Stimulated activated CD4-positive, alpha-beta T cell treated with anti-CD3 and anti-CD28 coated beads, Interleukin-15, amount 100 ng/mL, for 48 hours (primary cell): ENCODE measurements at regions not wholly inside any gene's neighbourhood (a gene's known extent, or its start where the extent isn't known, plus 50 kb on each side); places are given as distances from the start of the nearest gene placed in this dataset.

Source experiments
- DNase-seq, 2 donors: peaks; one replicate each; pipeline ENCODE4 v3.0.0-alpha.2; 2020; ENCODE audit warnings: low read depth in 2 of 2

GRCh38 chr2:8223695-8224346, 458.0 kb upstream of the ID2 start:
- no peak for DNase-seq

- no peak for DNase-seq
Measured at GRCh38 chr2:8224347-8225190, 457.3 kb upstream of the ID2 start.

GRCh38 chr2:8225266-8225665, 456.6 kb upstream of the ID2 start:
- no peak for DNase-seq

- no peak for DNase-seq
Measured at GRCh38 chr2:8225798-8226197, 456.1 kb upstream of the ID2 start.

- peak; percentile 24 to 43 for DNase-seq
Measured at GRCh38 chr2:8229546-8229986, 452.3 kb upstream of the ID2 start.

- no peak for DNase-seq
Measured at GRCh38 chr2:8230466-8230865, 451.4 kb upstream of the ID2 start.

GRCh38 chr2:8231902-8232301, 450.0 kb upstream of the ID2 start:
- no peak for DNase-seq

- DNase-seq: no peak
Measured at GRCh38 chr2:8232871-8233270, 449.0 kb upstream of the ID2 start.

- no peak for DNase-seq
Measured at GRCh38 chr2:8234253-8234652, 447.6 kb upstream of the ID2 start.

GRCh38 chr2:8234757-8235374, 447.0 kb upstream of the ID2 start:
- no peak for DNase-seq

- no peak for DNase-seq
Measured at GRCh38 chr2:8235419-8235818, 446.4 kb upstream of the ID2 start.

- no peak for DNase-seq
Measured at GRCh38 chr2:8236391-8236790, 445.5 kb upstream of the ID2 start.

- no peak for DNase-seq
Measured at GRCh38 chr2:8238521-8239230, 443.2 kb upstream of the ID2 start.

GRCh38 chr2:8239531-8240088, 442.2 kb upstream of the ID2 start:
- DNase-seq: peak; percentile 19 to 30

GRCh38 chr2:8241317-8241716, 440.5 kb upstream of the ID2 start:
- DNase-seq: no peak

- DNase-seq: no peak
Measured at GRCh38 chr2:8242739-8243138, 439.1 kb upstream of the ID2 start.

- no peak for DNase-seq
Measured at GRCh38 chr2:8243748-8244400, 438.0 kb upstream of the ID2 start.

- no peak for DNase-seq
Measured at GRCh38 chr2:8244639-8245038, 437.2 kb upstream of the ID2 start.

GRCh38 chr2:8246137-8246536, 435.7 kb upstream of the ID2 start:
- no peak for DNase-seq

GRCh38 chr2:8247905-8248622, 433.8 kb upstream of the ID2 start:
- DNase-seq: no peak

- DNase-seq: no peak
Measured at GRCh38 chr2:8248623-8248957, 433.3 kb upstream of the ID2 start.
